HG03342 (cell line): ENCODE measurements at regions not wholly inside any gene's neighbourhood (a gene's known extent, or its start where the extent isn't known, plus 50 kb on each side); places are given as distances from the start of the nearest gene placed in this dataset.
"Not testable (repeated sequence)": the region's sequence is repeated elsewhere in the genome, so short reads cannot be mapped to it uniquely, and the experiment has no call there.

Source experiments
- ATAC-seq: cut with Tn5 transposase; IDR thresholded peaks from one replicate; pipeline ENCODE4 v1.9.1; 2021; ENCODE audit warnings: mild to moderate bottlenecking, moderate library complexity; ENCODE audit not compliant: unreplicated experiment

GRCh38 chr22:23443905-23444304 lies 136.2 kb downstream of the IGLL1 start:
- not testable (repeated sequence) for ATAC-seq

DNA sequence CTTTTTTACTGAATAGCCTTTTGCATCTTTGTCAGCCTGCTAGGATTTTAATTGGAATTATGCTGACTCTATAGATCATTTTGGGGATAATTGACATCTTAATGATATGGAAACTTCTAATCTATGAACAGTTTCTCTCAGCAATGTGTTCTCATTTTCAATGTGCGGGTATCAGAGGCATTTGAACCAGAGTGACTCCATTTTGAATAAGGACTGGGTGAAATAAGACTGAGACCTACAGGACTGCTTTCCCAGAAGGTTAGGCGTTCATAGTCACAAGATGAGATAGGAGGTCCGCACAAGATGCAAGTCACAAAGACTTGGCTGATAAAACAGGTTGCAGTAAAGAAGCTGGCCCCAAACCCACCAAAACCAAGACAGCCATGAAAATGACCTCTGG lies 140.5 kb downstream of the IGLL1 start:
- ATAC-seq: not testable (repeated sequence)

DNA sequence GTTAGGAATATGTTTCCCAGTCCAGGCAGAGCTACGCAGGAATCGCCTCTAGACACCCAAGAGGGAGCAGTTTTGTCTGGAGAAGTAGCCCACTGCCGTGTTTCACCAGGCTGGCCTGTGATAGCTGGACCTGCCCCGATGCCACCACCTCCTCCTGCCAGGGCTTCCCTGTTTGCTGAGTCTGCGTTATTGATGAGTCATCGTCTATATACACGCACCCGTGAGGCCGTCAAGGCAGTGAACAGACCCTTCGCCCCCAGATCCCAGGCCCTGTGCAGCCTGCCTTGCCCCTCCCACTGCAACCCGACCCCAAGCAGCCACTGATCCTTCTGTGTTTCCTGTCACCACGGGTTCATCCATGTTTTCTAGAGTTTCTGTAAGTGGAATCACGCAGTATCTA lies 141.9 kb downstream of the IGLL1 start:
- no peak for ATAC-seq

DNA sequence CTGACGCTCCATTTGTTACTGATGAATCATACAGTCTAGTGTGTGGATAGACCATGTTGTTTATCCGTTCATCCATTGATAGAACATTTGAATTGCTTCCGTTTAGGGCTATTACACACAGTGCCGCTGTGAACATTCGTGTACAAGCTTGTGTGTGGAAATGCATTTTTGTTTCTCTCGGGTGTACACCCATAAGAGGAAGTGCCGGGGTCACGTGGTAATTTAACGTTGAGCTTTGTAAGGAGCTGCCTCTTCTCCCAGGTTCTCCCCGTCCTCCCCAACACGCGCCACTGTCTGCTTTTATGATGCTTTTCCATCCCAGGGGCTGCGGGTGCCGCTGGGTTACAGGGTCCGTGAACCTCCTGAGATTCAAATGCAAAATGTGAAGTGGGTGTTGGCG lies 142.3 kb downstream of the IGLL1 start:
- ATAC-seq: no peak

DNA sequence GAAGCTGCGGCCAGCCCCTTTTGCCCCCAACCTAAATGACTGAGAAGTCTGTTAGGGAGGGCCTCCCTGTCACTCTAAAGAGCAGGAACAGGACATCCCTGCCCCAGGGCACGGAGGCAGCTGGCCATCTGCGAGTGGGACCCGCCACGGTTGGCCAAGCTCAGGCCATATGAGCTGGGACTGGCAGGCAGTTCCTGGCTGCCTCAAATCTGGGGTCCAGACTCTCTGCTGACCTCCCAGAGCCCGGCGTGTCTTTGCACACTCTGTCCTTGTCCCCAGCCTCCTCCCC lies 143.0 kb downstream of the IGLL1 start:
- not testable (repeated sequence) for ATAC-seq

DNA sequence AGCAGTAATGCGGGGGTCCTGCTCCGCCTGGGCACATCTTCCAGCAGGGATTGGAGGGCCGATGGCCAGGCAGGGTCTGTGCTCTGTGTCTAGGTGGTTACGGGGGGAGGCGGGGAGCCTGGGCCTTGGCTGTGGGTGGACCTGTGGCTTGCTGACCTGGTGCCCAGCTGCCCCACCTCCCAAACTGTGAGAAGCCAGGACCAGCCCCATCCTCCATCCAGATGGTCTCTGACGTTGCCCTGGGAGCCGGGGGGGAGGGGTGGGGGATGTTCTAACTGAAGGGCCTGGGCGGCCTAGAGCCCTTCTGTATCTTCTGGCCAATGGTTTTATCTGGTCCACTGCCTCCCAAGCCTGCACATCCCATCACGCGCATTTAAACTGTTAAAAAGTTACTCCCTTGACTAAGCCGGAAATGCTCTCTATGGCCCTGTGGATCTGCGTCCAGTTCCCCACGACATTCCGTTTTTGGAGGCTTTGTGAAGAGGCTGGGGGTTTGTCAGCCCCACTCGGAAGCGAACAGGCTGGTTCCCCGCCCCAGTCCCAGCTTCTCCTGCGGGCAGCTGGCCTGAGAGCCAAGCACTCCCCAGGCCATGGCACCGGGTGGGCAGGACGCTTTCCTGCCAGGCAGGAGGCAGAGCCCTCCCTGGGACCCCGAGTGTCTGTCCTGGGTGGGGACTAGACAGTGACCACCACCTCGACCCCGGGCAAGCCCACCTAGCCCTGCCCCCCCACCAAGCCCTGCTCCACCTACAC lies 143.6 kb downstream of the IGLL1 start:
- ATAC-seq: not testable (repeated sequence)

DNA sequence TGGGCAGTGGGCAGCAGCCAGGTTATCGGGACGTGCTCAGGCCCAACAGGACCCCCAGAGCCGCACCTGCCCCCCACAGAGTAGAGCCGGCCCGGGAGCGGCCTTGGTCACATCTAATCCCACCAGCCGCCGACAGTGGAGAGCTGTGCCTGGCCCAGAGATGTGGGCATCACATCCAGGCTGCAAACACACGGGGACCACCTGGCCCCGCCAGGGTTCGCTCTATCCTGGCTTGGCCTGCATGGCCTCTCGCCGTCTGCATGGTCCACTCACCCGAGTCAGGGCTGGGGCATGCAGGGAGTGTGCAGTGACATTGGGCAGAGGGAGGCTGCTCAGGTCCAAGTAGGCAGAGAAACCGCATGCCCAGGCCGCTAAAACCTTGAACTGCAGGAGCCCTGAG lies 144.9 kb downstream of the IGLL1 start:
- ATAC-seq: not testable (repeated sequence)

- not testable (repeated sequence) for ATAC-seq
Measured at GRCh38 chr22:23434198-23434830, 145.8 kb downstream of the IGLL1 start.

DNA sequence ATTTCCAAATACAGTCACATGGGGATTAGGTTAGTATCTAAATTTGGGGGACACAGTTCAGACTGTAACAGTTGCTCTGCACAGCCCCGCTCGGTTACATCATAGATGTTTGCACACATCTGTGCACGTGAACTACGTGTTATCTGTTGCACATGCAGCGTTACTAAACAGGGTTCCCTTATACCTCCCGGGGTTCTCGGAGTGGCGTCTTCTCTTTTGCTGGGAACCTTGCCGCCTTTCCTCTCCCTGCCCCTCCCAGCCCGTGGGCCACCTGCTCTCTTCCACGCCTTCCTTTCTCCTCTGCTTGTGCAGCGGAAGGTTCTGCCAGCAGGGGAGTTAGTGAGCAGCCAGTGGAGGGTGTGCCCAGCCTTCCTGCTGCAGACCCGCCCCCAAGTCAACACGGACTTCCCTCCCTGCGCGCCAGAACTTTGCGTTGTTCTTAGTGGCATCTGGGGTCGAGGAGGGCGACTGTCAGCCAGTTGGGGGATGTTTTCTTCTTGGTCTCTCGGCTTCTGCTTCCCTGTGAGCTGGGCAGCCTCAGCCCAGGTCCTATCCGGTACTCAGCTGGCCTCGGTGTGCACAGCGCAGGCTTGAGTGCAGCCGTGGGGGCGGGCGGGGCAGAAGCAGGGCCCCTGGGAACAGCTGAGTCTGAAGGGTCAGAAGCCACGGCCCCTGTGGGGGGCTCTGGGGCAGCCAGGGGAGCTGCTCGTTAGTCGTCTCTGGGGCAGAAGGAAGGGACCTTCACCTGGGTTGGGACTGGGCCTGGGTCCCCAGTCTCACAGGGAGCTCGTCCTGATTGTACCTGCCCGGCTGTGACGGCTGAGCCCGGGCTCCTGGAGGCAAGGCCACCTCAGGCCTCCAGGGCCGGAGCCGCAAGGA lies 146.7 kb downstream of the IGLL1 start:
- peak; percentile 47 for ATAC-seq

- not testable (repeated sequence) for ATAC-seq
Measured at GRCh38 chr22:23432719-23433118, 147.4 kb downstream of the IGLL1 start.

- no peak for ATAC-seq
Measured at GRCh38 chr22:23431337-23432072, 148.6 kb downstream of the IGLL1 start.

- not testable (repeated sequence) for ATAC-seq
Measured at GRCh38 chr22:23424551-23425068, 155.5 kb downstream of the IGLL1 start.

DNA sequence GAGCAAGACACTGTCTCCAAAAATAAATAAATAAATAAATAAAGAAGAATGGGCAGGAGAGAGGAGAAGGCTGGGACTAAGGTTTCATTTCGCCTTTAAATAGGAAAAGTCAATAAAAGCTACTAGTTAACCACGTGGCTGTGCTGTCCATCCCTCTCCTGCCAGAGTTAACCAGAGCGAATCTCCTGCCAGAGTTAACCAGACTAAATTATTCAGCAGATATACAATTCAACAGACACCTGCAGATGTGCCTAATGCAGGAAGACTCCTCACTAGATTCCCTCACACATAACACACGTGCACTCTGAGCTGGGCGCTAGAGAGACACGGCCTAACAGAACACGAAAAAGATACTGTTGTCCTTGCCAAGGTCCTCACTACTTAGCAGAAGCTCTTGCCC lies 156.1 kb downstream of the IGLL1 start:
- no peak for ATAC-seq

- not testable (repeated sequence) for ATAC-seq
Measured at GRCh38 chr22:23422281-23422680, 157.8 kb downstream of the IGLL1 start.

- ATAC-seq: not testable (repeated sequence)
Measured at GRCh38 chr22:23421300-23421699, 158.8 kb downstream of the IGLL1 start.

DNA sequence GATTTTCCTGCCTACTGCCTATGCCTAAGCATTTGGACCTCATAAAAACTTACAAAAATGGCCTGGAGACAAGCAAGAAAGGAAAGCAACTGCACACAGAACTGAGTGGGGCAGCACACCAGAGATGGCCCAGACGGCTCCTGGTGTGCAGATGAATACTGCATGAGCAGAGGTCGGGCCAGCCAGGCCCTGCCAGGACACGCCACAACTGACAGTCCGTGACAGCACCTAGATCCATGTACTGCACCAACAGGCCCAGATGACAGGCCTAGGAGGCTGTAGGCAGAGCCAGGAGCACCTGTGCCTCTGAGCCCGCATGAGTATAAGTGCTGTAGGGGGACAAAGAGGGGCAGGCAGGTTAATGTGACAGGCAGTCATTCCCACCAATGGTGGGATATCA lies 160.2 kb downstream of the IGLL1 start:
- no peak for ATAC-seq

DNA sequence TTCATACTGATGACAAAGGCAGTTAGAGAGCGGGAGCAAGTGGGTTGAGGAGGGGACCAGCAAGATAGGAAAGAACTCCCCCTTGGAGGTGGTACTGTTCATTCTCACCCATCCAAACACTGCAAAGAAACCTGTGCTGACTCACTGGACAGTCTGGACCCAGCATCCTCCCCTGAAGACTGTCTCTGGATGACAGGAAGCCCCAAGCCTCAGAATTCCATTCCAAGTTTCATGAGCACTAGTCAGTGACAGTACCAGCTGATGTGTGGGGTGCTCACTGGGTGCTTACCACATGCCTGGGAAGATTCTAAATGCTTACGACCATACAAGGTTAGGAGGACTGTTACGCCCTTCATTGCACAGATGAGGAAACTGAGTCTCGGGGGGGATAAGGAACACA lies 160.9 kb downstream of the IGLL1 start:
- ATAC-seq: no peak

DNA sequence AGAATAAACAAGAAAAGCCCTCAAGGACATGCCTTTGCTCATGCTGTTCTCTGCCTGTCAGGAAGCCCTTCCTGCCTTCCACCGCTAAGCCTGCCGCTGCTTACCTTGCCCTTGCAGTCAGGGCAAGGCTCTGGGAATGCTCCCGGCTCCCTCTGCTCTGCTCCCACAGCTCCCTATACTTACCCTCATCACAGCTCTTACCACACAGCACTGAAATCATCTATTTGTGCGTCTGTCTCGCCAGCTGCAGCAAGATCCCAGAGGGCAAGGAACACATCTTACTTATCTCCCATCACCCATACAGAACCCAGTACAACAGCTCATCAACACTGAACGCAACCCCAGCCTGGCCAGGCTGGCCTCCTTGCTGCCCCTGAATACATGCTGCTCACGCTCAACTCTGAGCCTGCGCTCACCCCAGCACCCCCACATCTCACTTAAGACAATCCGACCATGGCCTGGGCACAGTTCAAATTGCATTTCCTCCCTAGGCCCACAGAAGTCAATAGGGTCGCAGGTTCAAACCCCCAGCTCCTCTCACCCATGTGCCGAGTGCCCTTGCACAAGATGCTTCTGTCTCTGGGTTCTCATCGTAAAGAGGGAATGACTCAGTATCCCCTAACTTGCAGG lies 161.8 kb downstream of the IGLL1 start:
- no peak for ATAC-seq

DNA sequence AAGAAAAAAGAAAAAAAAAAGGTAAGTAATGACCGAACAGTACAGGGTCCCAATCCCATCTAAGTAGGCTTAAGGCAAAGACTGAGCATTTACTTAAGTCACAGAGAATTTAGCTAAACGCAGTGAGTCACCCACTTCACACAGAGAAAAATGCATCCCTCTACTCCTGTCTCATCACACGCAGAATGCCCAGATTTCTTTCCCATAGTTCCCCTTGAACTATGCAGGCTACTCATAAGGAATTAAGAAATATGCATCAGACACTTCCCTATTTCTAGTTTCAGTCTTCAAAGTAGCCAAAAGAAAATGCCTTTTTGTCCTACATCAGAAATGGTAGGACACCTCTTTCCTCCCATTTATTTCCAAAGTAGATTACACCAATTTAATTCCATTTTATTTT lies 162.8 kb downstream of the IGLL1 start:
- not testable (repeated sequence) for ATAC-seq

DNA sequence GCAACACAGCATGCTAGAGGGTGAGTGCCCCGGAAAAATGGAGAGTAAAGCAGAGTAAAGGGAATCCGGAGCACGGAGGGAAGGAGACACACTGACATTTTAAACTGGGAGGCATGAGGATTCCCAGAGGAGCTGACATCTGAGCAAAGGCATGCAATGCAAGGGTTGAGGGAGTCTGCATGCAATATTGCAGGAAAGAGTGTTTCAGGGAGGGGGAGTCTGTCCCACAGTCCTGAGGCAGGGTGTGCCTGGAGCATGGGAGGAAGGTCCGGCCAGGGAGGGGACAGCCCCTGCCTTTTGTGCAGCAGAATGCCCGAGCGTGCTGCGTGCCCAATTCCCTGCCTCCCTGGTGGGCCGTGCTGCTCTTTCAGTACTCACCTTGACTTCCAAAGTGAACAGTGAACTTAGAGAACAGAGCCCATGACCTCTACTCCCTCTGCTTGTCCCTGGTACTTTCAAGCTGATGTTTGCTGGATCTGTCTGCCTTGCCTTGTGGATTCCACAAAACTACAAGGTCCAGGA lies 163.9 kb downstream of the IGLL1 start:
- not testable (repeated sequence) for ATAC-seq
